Prostate gland (tissue), 2 donors: ENCODE measurements at regions not wholly inside any gene's neighbourhood (a gene's known extent, or its start where the extent isn't known, plus 50 kb on each side); places are given as distances from the start of the nearest gene placed in this dataset.
"Not testable (repeated sequence)": the region's sequence is repeated elsewhere in the genome, so short reads cannot be mapped to it uniquely, and the experiment has no call there.

Source experiments
- CTCF ChIP-seq, 4 experiments: fragments of 200-600 bp in 2 of 4; fragments of 450-650 bp in 2 of 4; sonication (generic) in 2 of 4; IDR thresholded peaks; 1 replicate in 3 of 4; 2 replicates in 1 of 4; pipeline ENCODE4 v1.5.1; 2016 to 2019; ENCODE audit warnings: antibody characterized with exemption in 4 of 4, mild to moderate bottlenecking in 2 of 4, moderate library complexity in 2 of 4
- POLR2A ChIP-seq: fragments of 450-650 bp; IDR thresholded peaks from one replicate; pipeline ENCODE4 v1.6.1; 2016; ENCODE audit warnings: antibody characterized with exemption, mild to moderate bottlenecking
- POLR2AphosphoS5 ChIP-seq: sonication (generic); formaldehyde crosslinking; IDR thresholded peaks from one replicate; pipeline ENCODE4 v1.6.1; 2017; ENCODE audit warnings: antibody characterized with exemption

- not testable (repeated sequence) for TF ChIP-seq POLR2A; CTCF (IDR thresholded peaks at IDR 0.05); POLR2AphosphoS5
Observed at GRCh38 chr5:145446875-145447274, 388.3 kb downstream of the PRELID2 start.
